Adrenal gland (tissue), 9 donors: ENCODE measurements at regions not wholly inside any gene's neighbourhood (a gene's known extent, or its start where the extent isn't known, plus 50 kb on each side); places are given as distances from the start of the nearest gene placed in this dataset.

Experiments
- DNase-seq, 7 donors: peaks; one replicate each; pipeline ENCODE4 v3.0.0-alpha.2; 2019 to 2020
- H3K27ac ChIP-seq, 5 donors: fragments of 200-600 bp; sonication (generic) in 4 of 5; 1 replicate in 3 of 5; 2 replicates in 2 of 5; pipeline versions ENCODE4 v1.5.1 to v1.8.0; 2016 to 2020; ENCODE audit warnings: mild to moderate bottlenecking in 1 of 5
- H3K27me3 ChIP-seq: fragments of 200-600 bp; 2 replicates; pipeline ENCODE4 v1.8.0; 2021
- H3K36me3 ChIP-seq, 2 donors: fragments of 200-600 bp; replicated peaks in 1 of 2; 1 replicate in 1 of 2; 2 replicates in 1 of 2; pipeline versions ENCODE4 v1.5.1 to v1.8.0; 2018 to 2022
- H3K4me1 ChIP-seq, 2 donors: fragments of 200-600 bp; replicated peaks in 1 of 2; 1 replicate in 1 of 2; 2 replicates in 1 of 2; pipeline versions ENCODE4 v1.5.1 to v1.8.0; 2018 to 2021
- H3K4me3 ChIP-seq, 4 donors: fragments of 200-600 bp; sonication (generic) in 3 of 4; one replicate each; pipeline ENCODE4 v1.5.1; 2016 to 2018
- H3K9me3 ChIP-seq, 3 donors: fragments of 200-600 bp; sonication (generic) in 1 of 3; replicated peaks in 1 of 3; 1 replicate in 2 of 3; 2 replicates in 1 of 3; pipeline versions ENCODE4 v1.5.1 to v1.8.0; 2016 to 2021
- CTCF ChIP-seq, 6 experiments: fragments of 450-650 bp in 4 of 6; fragments of 200-600 bp in 2 of 6; sonication (generic) in 1 of 6; IDR thresholded peaks; 1 replicate in 5 of 6; 2 replicates in 1 of 6; pipeline versions ENCODE4 v1.5.1 to v1.8.0; 2016 to 2021; ENCODE audit warnings: antibody characterized with exemption in 6 of 6, mild to moderate bottlenecking in 2 of 6, moderate library complexity in 1 of 6
- POLR2A ChIP-seq, 2 donors: fragments of 450-650 bp; IDR thresholded peaks; one replicate each; pipeline ENCODE4 v1.6.1; 2017; ENCODE audit warnings: antibody characterized with exemption in 2 of 2, mild to moderate bottlenecking in 2 of 2, moderate library complexity in 1 of 2
- WGBS, 4 donors: extraction: QIAGEN DNeasy Blood & Tissue Kit in 2 of 4; methylation state at CpG; one replicate each; pipeline versions ENCODE4 v1.1.5 to v1.1.7; 2013 to 2017; 5-methylcytosine and 5-hydroxymethylcytosine counted together
- intact Hi-C, 2 donors: fragments of 100-400 bp; cut with DNase I; formaldehyde crosslinking; loops; one replicate each; pipeline versions ENCODE4 v1.14.1 to v1.15.0; 2022 to 2023
- donor health status: healthy with polysubstance abuse.
- donor health status: Bipolar disorder and iron deficiency.
- donor health status: DM: yes; HTN: yes; CAD: no.
- donor health status: DM: no; HTN: no; CAD: no.
- donor health status: DM: no; HTN: no; CAD: no.

- Histone ChIP-seq H3K27me3 (no peaks in the 10 kb centered on the region), H3K36me3 (no peaks in the 10 kb centered on the region), H3K9me3 (no peaks in the 10 kb centered on the region), H3K4me3 (no peak overlapping the region), H3K4me1 (peaks cover 0 to 9% of the 10 kb centered on the region in 2 donors), H3K27ac (no peak overlapping the region)
- 71 to 81% (median 78%) methylated on average over 12 of the region's 12 CpGs for WGBS, 4 donors
- no peak for TF ChIP-seq POLR2A (IDR thresholded peaks at IDR 0.05)
- peak in 1 of 7 donors; percentile 31 for DNase-seq
- intact Hi-C loops = no loop called here
These were observed 79.2 kb upstream of the CD93 start for GRCh38 chr20:23165307-23165750.

GRCh38 chr20:23164176-23164601 lies 78.1 kb upstream of the CD93 start:
- TF ChIP-seq POLR2A (IDR thresholded peaks at IDR 0.05) (no peak), CTCF (IDR thresholded peaks at IDR 0.05) (no peak)
- peaks cover 0 to 21% of the 10 kb centered on the region in 2 donors for H3K4me1 ChIP-seq
- H3K36me3 ChIP-seq = no peaks in the 10 kb centered on the region
- WGBS, 4 donors = 67 to 86% (median 78%) methylated on average over 7 to 13 of the region's 13 CpGs
- DNase-seq = no peak
- intact Hi-C loops = no loop called here
- no peaks in the 10 kb centered on the region for H3K27me3 ChIP-seq
- no peak overlapping the region for H3K27ac ChIP-seq
- H3K4me3 ChIP-seq = no peak overlapping the region
- no peaks in the 10 kb centered on the region for H3K9me3 ChIP-seq

GRCh38 chr20:23163562-23163961 lies 77.4 kb upstream of the CD93 start:
- no peak overlapping the region for H3K4me3 ChIP-seq
- H3K27ac ChIP-seq = no peak overlapping the region
- H3K27me3 ChIP-seq = no peaks in the 10 kb centered on the region
- 93 to 100% (median 96%) methylated on average over 6 of the region's 6 CpGs for WGBS, 4 donors
- intact Hi-C loops = no loop called here
- no peak for DNase-seq
- H3K9me3 ChIP-seq = no peaks in the 10 kb centered on the region
- H3K4me1 ChIP-seq = peaks cover 0 to 24% of the 10 kb centered on the region in 2 donors
- TF ChIP-seq POLR2A (IDR thresholded peaks at IDR 0.05) (no peak), CTCF (IDR thresholded peaks at IDR 0.05) (no peak)
- no peaks in the 10 kb centered on the region for H3K36me3 ChIP-seq

GRCh38 chr20:23162887-23163286 lies 76.8 kb upstream of the CD93 start:
- Histone ChIP-seq H3K27ac (no peak overlapping the region), H3K27me3 (no peaks in the 10 kb centered on the region), H3K36me3 (no peaks in the 10 kb centered on the region), H3K4me3 (no peak overlapping the region), H3K9me3 (no peaks in the 10 kb centered on the region), H3K4me1 (peaks cover 0 to 24% of the 10 kb centered on the region in 2 donors)
- TF ChIP-seq CTCF (IDR thresholded peaks at IDR 0.05) = no peak
- TF ChIP-seq POLR2A (IDR thresholded peaks at IDR 0.05) = no peak
- no peak for DNase-seq
- 89 to 100% (median 96%) methylated on average over 3 to 5 of the region's 5 CpGs for WGBS, 4 donors
- intact Hi-C loops = no loop called here

GRCh38 chr20:23161968-23162696 lies 76.0 kb upstream of the CD93 start:
- intact Hi-C loops = no loop called here
- no peaks in the 10 kb centered on the region for H3K36me3 ChIP-seq
- H3K4me3 ChIP-seq = no peak overlapping the region
- DNase-seq = peak in 6 of 7 donors; percentile 64 to 89 (median 80)
- H3K9me3 ChIP-seq = no peaks in the 10 kb centered on the region
- peaks cover 0 to 24% of the 10 kb centered on the region in 2 donors for H3K4me1 ChIP-seq
- peak overlapping the region in 2 of 5 donors; percentile 6 to 48 for H3K27ac ChIP-seq
- TF ChIP-seq POLR2A (IDR thresholded peaks at IDR 0.05) (no peak), CTCF (IDR thresholded peaks at IDR 0.05) (no peak)
- H3K27me3 ChIP-seq = no peaks in the 10 kb centered on the region
- WGBS, 4 donors = 61 to 76% (median 71%) methylated on average over 10 to 12 of the region's 12 CpGs
